GM12875 (cell line): ENCODE measurements at regions not wholly inside any gene's neighbourhood (a gene's known extent, or its start where the extent isn't known, plus 50 kb on each side); places are given as distances from the start of the nearest gene placed in this dataset.

Source experiments
- H3K4me3 ChIP-seq: one replicate; pipeline ENCODE4 v1.5.1; 2011; ENCODE audit warnings: low read depth, low read length, control low read depth
- TF ChIP-seq, protein P1 (sequence below): IDR thresholded peaks from 2 replicates; pipeline ENCODE4 v1.5.1; 2011; ENCODE audit warnings: low read depth, mild to moderate bottlenecking, control low read depth, inconsistent platforms, low read length, moderate library complexity, borderline replicate concordance; ENCODE audit not compliant: insufficient read depth

- no peak overlapping the region for H3K4me3 ChIP-seq
- TF ChIP-seq, protein P1, sequence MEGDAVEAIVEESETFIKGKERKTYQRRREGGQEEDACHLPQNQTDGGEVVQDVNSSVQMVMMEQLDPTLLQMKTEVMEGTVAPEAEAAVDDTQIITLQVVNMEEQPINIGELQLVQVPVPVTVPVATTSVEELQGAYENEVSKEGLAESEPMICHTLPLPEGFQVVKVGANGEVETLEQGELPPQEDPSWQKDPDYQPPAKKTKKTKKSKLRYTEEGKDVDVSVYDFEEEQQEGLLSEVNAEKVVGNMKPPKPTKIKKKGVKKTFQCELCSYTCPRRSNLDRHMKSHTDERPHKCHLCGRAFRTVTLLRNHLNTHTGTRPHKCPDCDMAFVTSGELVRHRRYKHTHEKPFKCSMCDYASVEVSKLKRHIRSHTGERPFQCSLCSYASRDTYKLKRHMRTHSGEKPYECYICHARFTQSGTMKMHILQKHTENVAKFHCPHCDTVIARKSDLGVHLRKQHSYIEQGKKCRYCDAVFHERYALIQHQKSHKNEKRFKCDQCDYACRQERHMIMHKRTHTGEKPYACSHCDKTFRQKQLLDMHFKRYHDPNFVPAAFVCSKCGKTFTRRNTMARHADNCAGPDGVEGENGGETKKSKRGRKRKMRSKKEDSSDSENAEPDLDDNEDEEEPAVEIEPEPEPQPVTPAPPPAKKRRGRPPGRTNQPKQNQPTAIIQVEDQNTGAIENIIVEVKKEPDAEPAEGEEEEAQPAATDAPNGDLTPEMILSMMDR, result no peak
These were observed 95.0 kb upstream of the KLF12 start for GRCh38 chr13:74229242-74229641.

GRCh38 chr13:74227476-74228158 is 93.4 kb upstream of the KLF12 start:
- TF ChIP-seq, protein P1, result no peak
- H3K4me3 ChIP-seq, result no peak overlapping the region

DNA sequence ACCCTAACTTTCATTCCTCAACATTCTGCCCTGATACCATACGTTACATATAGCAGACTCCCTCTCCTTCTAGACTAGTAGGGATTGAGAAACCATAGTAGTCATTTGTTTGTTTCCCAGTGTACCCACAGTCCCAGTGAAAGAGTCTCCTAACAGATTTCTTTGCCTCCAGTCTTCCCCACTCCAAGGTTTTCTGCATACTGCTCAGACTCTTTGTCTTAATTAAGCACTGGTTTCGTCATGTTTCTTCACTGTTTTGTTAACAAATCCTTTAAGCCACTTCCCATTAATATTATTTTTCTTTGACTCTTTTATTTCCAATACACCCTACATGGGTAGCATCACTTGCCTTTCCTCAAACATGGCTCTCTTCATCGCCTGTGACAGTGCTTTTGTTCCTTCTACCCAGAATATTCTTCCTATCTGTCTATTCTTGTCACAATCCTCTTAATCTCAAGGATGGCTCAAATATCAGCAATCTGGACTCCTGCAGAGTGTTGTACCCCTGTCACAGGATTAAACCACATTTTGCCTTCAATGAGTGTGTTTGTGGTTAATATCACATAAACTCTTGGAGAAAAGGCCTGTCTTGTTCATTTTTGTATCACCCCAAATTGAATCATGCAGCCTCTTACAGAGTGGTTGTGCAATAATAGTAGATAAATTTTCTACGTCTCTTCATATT is 92.7 kb upstream of the KLF12 start:
- TF ChIP-seq, protein P1, result no peak
- no peak overlapping the region for H3K4me3 ChIP-seq

DNA sequence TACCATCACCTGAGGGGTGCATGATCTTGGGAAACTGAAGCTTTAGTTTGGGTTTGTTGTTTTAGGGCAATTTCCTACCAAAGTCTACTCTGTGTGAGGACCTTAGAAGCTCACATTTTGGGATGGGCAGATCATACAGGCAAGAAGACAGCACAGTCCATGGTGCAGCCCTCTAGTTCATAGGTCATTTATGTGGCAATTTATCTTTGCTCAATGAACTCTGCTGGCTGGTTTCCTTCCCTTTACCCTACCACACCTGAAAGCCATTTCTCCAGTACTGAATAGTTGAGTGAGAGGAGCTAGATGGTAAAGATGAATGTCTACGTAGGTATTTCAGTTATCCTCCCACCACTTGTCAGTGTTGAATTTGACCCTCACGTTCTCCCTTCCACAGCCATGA is 87.5 kb upstream of the KLF12 start:
- TF ChIP-seq, protein P1, result no peak

DNA sequence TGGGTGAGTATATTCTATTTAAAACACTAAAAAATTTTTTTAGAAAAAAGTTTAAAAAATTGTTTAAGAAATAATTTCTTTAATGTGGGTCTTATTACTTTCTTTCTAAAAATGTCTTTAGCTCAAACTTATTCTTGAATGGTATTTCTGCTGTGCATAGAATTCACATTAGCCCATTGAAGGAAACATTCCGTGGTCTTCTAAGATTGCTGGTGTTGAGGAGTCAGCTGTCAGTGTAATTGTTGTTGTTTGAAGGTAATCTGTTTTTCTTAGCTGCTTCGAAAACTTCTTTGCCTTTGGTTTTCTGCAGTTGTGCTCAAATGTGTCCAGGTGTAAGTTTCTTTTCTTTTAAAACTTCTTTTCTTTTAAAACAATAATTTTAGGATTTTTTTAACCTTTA is 85.4 kb upstream of the KLF12 start:
- TF ChIP-seq, protein P1, result no peak
- H3K4me3 ChIP-seq, result no peak overlapping the region

More for the DNA sequence above, 87.5 kb upstream of the KLF12 start:
- no peak overlapping the region for H3K4me3 ChIP-seq

DNA sequence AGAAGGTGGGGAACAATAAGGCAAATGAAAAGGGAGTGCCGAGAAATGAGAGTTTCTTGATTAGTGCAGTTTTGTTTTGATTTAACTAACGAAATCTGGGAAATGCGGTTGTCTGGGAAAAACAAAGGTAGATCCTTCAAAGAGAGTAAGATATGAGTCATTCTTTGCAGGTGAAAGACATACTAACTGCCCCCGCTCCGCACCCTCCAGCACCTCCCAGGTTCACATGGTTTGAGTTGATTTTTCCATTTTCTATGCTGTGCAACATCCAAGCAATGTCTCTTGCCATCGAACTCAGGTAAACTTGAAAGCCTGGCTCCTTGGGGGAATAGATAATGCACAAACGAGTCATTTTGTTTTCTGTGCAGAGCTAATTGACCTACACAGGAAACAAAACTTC is 84.1 kb upstream of the KLF12 start:
- H3K4me3 ChIP-seq, result no peak overlapping the region
- TF ChIP-seq, protein P1, result no peak

DNA sequence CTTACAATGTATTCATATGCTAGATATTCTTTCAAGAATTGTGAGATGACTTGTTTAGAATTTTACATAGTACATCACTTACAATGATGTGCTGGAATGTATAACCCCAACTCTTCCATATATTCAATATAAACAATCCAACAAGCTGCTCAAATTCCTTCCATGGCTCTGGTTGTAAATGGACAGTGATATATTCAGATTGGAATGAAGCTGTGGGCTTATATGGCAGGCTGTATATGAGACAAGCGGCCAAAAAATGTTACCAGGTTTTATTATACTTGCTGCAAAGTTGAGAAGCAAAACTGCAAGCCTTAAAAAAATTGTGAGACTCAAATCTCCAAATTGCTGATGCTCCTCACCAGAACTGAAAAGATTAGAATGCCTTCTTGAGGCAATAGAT is 83.6 kb upstream of the KLF12 start:
- no peak overlapping the region for H3K4me3 ChIP-seq
- TF ChIP-seq, protein P1, result no peak
